CD4-positive, alpha-beta T cell treated with Interleukin-4 for 1 hour (primary cell): ENCODE measurements at regions not wholly inside any gene's neighbourhood (a gene's known extent, or its start where the extent isn't known, plus 50 kb on each side); places are given as distances from the start of the nearest gene placed in this dataset.
"Not testable (repeated sequence)": the region's sequence is repeated elsewhere in the genome, so short reads cannot be mapped to it uniquely, and the experiment has no call there.

ENCODE experiments used
- DNase-seq, 2 donors: peaks; one replicate each; pipeline ENCODE4 v3.0.0-alpha.2; 2020 to 2022

GRCh38 chr6:125549202-125549884, 200.1 kb upstream of the HEY2 start:
- DNase-seq = no peak

GRCh38 chr6:125550892-125551291, 198.5 kb upstream of the HEY2 start:
- no peak for DNase-seq

DNA sequence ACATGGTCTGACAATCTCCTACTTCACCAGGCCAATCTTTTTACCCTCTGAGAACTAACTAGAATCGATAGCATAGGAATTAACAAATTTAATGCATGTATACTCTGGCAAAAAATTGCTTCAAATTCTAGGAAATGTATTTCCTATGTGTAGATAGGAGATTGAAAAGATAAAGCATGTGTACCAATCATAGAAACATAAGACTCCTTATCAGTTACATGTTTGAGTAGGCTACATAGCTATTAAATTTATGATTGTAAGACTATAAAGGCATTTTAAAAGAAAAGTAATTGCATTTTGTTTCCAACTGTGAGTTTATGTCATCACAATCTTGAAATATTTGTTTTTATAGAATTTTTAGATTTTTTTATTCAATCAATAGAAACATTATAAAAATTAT, 196.6 kb upstream of the HEY2 start:
- no peak for DNase-seq

DNA sequence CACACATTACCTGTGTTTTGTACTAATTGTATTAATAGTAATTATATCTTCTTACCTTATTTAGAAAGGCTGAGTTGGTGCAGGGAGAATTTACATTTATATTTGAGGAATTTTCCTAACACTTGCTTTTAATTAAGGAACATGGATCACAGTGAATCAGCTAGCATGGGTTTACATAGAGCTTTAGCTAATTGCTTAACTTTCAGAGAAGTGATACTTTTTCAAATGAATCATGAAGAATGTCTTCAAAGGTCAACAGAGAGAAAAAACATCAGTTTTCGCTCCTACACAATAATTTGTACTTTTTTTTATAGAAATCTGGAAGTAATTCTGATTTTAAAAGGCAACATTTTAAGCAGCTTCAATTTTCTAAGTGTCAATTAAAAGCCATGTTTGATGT, 195.0 kb upstream of the HEY2 start:
- no peak for DNase-seq

- no peak for DNase-seq
These were observed 191.1 kb upstream of the HEY2 start for GRCh38 chr6:125558241-125558843.

DNA sequence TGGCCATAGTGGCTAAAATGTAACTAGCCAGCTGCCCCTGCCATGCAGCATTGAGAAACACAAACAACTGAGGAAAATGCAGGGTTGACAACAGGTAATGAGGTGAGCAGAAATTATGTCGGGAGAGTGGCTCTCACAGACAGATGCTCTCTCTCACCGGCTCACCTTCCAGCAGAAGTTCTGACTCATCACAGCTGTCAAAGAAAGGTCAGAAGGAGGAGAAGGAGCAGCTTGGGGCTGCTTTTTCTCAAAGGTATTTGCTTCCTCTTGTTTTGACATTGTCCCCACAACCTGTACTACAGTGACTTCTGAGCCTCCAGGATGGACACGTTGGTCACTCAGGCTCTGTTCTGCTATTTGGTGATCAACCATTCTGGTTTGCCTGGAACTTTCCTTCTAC, 190.5 kb upstream of the HEY2 start:
- no peak for DNase-seq

- no peak for DNase-seq
These were observed 187.3 kb upstream of the HEY2 start for GRCh38 chr6:125562156-125562555.

DNA sequence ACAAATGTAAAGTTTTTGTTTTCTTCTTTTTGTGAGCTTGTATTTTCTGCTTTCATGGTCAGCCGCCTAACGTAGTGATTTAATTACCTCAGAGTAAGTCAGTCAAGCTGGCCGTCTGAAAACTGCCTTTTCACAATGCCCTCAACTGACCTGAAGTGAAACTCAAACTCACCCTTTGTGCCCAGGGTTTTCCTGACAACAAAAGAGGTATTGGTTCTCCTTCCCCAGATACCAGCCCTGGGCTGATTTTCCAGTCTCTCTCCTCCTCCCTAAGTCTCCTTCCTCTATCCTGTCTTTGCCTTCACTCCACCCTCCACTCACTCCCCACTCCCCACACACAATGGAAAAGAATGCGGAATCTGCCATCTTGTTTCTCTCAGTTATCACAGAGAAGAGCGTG, 184.5 kb upstream of the HEY2 start:
- no peak for DNase-seq

GRCh38 chr6:125567407-125567806, 182.0 kb upstream of the HEY2 start:
- no peak for DNase-seq

- DNase-seq = no peak
These were observed 180.8 kb upstream of the HEY2 start for GRCh38 chr6:125568609-125569008.

DNA sequence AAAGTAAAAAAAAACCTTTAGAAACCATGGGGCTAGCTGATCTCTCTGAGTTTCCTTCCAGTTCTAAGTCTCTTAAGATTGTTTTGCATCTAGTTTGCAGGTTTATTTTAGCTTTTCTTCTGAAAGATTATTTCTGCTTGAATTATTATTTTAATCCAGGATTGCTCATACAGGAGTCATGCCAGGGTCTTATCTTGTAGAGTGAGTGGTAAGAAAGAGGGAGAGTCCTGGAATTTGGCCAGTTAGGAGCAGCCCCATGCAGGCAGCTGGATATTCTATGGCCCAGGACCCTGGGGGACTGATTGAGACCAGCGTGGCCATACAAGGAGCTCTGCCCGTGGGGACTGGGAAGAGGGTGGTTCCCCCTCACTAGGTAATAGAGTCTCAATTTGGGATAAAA, 178.9 kb upstream of the HEY2 start:
- no peak for DNase-seq

DNA sequence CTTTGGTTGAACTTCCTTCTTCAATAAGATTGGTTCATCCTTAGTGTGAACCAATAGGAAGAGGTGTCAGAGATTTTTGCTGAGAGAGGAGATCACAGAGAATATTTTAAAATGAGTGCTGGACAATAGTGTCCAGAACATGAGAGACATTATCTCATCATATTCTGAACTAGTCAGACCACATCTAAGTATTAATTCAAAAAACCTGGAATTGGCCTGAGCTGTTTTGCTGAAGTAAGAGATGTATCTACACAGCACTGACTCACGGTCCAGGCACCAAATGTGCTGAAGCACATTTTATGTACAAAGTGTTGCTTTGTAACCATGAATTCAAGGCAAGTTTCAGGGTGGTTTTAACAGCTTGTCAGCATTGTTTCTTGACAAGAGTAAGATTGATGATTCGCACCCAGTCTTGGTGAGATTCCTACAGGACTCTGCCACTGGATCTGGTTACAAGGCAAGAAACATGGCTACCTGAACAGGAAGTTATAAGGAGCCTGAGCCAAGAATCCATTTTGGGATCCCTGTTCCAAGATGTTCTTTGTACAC, 178.2 kb upstream of the HEY2 start:
- DNase-seq = no peak

DNA sequence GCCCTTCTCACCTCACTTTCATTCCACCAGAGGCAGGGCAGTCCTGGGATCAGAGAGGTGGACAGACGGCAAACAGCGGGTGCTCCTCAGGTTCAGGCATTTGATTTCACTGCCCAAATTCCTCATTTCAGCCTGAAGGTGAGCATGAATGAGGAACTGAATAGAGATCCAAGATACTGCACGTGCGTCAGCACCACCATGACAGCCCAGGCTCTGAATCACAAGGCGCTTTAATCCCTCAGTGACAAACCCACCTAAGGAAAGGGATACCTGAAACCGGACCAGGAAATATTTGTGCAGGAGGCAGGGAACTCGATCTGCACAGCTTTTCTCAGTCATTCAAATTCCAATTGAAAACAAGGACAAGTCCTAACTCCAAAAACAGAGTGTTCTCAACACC, 174.8 kb upstream of the HEY2 start:
- no peak for DNase-seq

GRCh38 chr6:125577124-125577662, 172.2 kb upstream of the HEY2 start:
- no peak for DNase-seq

DNA sequence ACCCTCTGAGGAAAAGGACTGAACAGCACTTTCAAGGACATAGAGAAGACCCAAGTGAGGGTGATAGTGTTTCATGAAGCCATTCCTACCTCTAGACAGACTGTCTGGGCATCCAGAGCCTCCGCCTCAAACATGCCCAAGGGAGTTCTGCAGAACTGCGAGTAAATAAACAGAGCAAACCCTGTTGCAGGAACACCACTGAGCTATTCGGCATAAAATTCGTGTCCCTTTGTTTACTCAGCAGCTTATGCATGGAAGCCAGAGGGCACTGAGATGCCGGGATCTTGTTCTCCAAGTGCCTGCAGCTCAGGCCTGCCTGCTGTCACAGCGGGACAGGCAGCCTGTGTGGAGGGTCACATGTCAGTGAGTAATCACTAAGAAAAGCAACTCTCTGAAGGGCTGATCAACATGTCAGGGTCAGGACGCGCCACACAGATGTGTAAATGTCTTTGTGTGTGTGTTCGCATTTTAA, 164.9 kb upstream of the HEY2 start:
- DNase-seq = no peak

- no peak for DNase-seq
These were observed 164.0 kb upstream of the HEY2 start for GRCh38 chr6:125585470-125585869.

DNA sequence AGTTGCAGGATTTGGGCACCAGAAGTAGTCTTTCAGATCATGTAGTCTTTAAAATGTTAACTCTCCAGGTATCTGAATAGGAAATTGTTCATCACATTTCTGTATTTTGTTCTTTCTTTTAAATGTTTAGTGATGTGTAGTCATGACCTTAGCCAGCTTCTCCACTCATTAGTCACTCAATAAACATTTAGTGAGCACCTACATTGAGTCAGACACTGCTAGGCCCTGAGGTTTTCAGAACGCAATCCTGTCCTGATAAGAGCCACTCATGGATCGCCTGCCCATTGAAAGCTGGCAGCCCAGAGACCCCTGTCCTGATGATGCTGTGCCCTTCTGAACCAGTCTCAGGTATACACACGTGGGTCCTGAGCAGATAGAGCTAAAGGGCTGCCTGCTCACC, 163.4 kb upstream of the HEY2 start:
- DNase-seq = no peak

DNA sequence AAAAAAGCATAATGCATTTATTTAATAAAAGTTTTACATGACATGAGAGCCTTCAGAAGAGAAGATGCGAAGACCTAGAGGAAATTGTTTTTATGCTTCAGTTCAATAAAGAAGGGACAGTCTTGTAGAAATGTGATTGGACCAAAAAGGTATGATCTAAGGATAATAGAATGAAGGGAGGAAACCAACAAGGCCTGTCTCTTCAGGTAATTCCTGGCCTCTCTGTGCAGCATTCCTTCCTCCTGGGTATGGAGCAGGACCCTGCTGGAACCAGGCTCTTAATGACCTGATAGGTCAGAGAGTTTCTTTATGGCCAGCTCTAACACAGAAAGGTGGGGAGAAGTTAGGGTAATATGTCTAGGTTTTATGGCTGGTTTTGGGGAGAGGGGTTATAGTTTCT, 162.8 kb upstream of the HEY2 start:
- DNase-seq = no peak

GRCh38 chr6:125587666-125588632, 161.5 kb upstream of the HEY2 start:
- DNase-seq = no peak

GRCh38 chr6:125591796-125592195, 157.6 kb upstream of the HEY2 start:
- DNase-seq = not testable (repeated sequence)

- no peak for DNase-seq
These were observed 155.7 kb upstream of the HEY2 start for GRCh38 chr6:125593746-125594145.

DNA sequence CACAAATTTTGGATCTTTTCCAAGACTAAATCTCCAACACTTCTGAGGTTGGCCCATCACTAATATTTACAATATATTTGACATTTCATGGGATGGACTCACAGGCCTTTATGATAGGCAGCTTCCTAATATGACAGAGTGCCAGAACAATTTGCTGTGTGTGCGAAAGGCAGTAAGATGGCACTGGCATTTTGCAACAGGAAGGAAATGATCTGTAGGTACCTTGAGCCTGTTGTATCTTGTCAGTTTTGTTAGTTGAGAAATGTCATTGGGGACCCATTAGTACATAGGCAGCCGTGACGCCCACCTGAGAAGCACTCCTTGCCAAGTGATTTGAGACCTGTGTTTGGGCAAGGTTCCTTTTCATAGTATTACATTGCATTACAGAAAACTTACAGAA, 153.4 kb upstream of the HEY2 start:
- no peak for DNase-seq
